C4-2B (cell line): ENCODE measurements at regions not wholly inside any gene's neighbourhood (a gene's known extent, or its start where the extent isn't known, plus 50 kb on each side); places are given as distances from the start of the nearest gene placed in this dataset.

Experiments
- H3K27ac ChIP-seq: fragments of 450-650 bp; 2 replicates; pipeline ENCODE4 v1.5.1; 2017
- CTCF ChIP-seq: fragments of 450-650 bp; conservative IDR thresholded peaks from 2 replicates; pipeline ENCODE4 v1.5.1; 2017; ENCODE audit warnings: mild to moderate bottlenecking
- ZFX ChIP-seq: fragments of 450-650 bp; IDR thresholded peaks from 2 replicates; pipeline ENCODE4 v1.6.1; 2017

- H3K27ac ChIP-seq, result no peak overlapping the region
- TF ChIP-seq ZFX, result no peak
- TF ChIP-seq CTCF, result no peak
These were observed 276.7 kb upstream of the MEOX2 start for GRCh38 chr7:15963206-15963605.

GRCh38 chr7:15954671-15955354 lies 268.3 kb upstream of the MEOX2 start:
- H3K27ac ChIP-seq, result no peak overlapping the region
- TF ChIP-seq CTCF (no peak), ZFX (no peak)

GRCh38 chr7:15950299-15950698 lies 263.8 kb upstream of the MEOX2 start:
- no peak overlapping the region for H3K27ac ChIP-seq
- no peak for TF ChIP-seq CTCF
- TF ChIP-seq ZFX, result no peak

- H3K27ac ChIP-seq, result no peak overlapping the region
- TF ChIP-seq ZFX, result no peak
- no peak for TF ChIP-seq CTCF
These were observed 261.3 kb upstream of the MEOX2 start for GRCh38 chr7:15947754-15948153.

- no peak overlapping the region for H3K27ac ChIP-seq
- TF ChIP-seq ZFX, result no peak
- no peak for TF ChIP-seq CTCF
These were observed 251.6 kb upstream of the MEOX2 start for GRCh38 chr7:15938115-15938514.

- no peak overlapping the region for H3K27ac ChIP-seq
- TF ChIP-seq CTCF, result no peak
- no peak for TF ChIP-seq ZFX
These were observed 251.1 kb upstream of the MEOX2 start for GRCh38 chr7:15937571-15937970.

- no peak overlapping the region for H3K27ac ChIP-seq
- TF ChIP-seq ZFX, result no peak
- TF ChIP-seq CTCF, result no peak
These were observed 250.5 kb upstream of the MEOX2 start for GRCh38 chr7:15936991-15937390.
